ENCODE measurements at regions not wholly inside any gene's neighbourhood (a gene's known extent, or its start where the extent isn't known, plus 50 kb on each side); places are given as distances from the start of the nearest gene placed in this dataset.

DNA sequence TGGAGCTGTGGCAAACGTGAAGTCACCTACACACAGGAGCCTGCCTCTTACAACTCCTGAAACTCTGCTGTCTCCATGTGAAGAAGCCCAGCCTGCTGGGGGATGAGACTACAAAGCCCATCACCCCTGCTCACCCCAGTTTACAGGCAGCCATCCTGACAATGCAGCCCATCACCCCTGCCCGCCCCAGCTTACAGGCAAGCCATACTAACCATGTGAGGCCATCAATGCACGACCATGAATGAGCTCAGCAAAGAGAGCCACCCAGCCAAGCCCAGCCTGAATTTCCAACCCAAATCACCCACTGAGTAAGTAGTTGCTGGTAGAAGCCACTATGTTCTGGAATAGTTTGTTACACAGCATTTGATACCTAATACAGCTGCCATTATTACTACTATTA, 185.4 kb upstream of the NSMCE3 start:
- Histone ChIP-seq H3K4me3 (no peak overlapping the region), H3K4me1 (ENCODE audit: control insufficient read depth in 5 of 5, insufficient read depth in 5 of 5, low read length in 5 of 5) (peaks cover 0 to 24% (median 0%) of the 10 kb centered on the region in 5 donors), H3K27ac (ENCODE audit: low read depth in 1 of 2, low read length in 1 of 2) (no peak overlapping the region), H3K9me3 (ENCODE audit: control insufficient read depth in 4 of 4, insufficient read depth in 3 of 4, low read length in 3 of 4) (no peaks in the 10 kb centered on the region), H3K27me3 (ENCODE audit: control insufficient read depth in 3 of 3, insufficient read depth in 3 of 3, low read length in 2 of 3) (no peaks in the 10 kb centered on the region), H3K9ac (ENCODE audit: insufficient read depth in 1 of 2, low read length in 2 of 2) (no peak overlapping the region), H3K36me3 (ENCODE audit: control insufficient read depth in 4 of 4, insufficient read depth in 4 of 4, low read length in 4 of 4) (no peaks in the 10 kb centered on the region)
- no peak for DNase-seq
- WGBS, 2 donors = 85 to 90% methylated on average over 3 of the region's 3 CpGs
- no peak for ATAC-seq (ENCODE audit: insufficient read depth, low FRiP score)
- TF ChIP-seq, protein P1, sequence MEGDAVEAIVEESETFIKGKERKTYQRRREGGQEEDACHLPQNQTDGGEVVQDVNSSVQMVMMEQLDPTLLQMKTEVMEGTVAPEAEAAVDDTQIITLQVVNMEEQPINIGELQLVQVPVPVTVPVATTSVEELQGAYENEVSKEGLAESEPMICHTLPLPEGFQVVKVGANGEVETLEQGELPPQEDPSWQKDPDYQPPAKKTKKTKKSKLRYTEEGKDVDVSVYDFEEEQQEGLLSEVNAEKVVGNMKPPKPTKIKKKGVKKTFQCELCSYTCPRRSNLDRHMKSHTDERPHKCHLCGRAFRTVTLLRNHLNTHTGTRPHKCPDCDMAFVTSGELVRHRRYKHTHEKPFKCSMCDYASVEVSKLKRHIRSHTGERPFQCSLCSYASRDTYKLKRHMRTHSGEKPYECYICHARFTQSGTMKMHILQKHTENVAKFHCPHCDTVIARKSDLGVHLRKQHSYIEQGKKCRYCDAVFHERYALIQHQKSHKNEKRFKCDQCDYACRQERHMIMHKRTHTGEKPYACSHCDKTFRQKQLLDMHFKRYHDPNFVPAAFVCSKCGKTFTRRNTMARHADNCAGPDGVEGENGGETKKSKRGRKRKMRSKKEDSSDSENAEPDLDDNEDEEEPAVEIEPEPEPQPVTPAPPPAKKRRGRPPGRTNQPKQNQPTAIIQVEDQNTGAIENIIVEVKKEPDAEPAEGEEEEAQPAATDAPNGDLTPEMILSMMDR (IDR thresholded peaks at IDR 0.05; ENCODE audit: control extremely low read depth, extremely low read depth) = no peak

DNA sequence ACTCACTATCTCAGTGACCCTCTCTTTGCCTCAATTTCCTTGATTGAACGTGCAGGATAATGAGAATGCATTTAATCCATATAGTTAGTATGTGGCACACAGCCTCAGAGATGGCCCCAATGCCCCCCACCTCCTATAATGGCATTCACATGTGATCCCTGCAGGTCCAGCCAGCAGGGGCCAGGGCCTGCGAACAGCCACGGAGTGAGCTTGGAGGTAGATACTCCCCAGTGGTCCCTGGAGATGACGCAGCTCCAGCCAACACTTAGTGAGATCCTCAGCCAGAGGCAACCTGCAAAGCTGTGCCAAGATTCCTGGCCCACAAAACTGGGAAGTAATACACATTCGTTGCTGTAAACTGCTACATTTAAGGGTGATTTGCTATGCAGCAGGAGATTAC, 184.9 kb upstream of the NSMCE3 start:
- DNase-seq = no peak
- H3K27ac ChIP-seq (ENCODE audit: low read depth in 1 of 2, low read length in 1 of 2) = no peak overlapping the region

DNA sequence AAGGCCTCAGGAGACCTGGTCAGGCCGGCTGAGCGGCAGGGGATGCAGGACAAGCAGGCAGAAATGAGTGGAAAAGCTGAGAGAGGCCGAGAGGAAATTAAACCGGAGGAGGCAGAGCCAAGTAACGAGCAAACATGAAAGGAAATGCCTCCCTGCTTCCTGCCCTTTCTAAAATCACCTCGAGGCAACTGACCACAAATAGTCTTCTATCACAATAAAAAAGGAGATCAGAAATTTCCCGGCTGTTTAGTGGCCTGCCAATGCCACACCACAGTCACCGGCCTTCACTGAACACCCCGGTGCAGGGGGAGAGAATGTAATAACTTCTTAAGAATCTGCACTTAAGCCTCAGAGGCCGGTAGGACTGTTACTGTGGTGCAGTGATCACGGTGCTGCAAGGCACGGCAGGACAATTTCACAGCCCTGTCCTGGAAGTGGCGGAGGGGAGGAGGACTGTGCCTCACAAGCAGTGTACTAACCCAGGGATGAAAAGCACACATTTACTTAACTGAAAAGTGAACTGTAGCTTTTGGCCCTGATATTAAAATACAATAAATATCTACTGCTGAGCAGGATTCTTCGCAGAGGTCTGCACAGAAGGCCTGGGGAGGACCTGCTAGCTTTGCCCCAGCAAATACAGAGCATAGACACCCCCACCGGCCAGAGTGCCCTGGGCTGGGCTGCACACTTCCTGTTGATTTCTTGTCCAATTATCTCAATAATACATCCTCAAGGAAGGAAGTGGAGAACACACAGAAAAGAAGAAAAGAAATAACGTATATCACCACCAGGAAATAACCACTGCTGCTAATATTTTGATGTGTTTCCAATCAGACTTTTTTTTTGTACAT, 183.5 kb upstream of the NSMCE3 start:
- Histone ChIP-seq H3K4me1 (ENCODE audit: control insufficient read depth in 5 of 5, insufficient read depth in 5 of 5, low read length in 5 of 5) (peaks cover 0 to 18% (median 0%) of the 10 kb centered on the region in 5 donors), H3K9ac (ENCODE audit: insufficient read depth in 1 of 2, low read length in 2 of 2) (no peak overlapping the region), H3K9me3 (ENCODE audit: control insufficient read depth in 4 of 4, insufficient read depth in 3 of 4, low read length in 3 of 4) (no peaks in the 10 kb centered on the region), H3K27ac (ENCODE audit: low read depth in 1 of 2, low read length in 1 of 2) (peak overlapping the region in 1 of 2 donors; percentile 51), H3K4me3 (no peak overlapping the region), H3K27me3 (ENCODE audit: control insufficient read depth in 3 of 3, insufficient read depth in 3 of 3, low read length in 2 of 3) (no peaks in the 10 kb centered on the region), H3K36me3 (ENCODE audit: control insufficient read depth in 4 of 4, insufficient read depth in 4 of 4, low read length in 4 of 4) (no peaks in the 10 kb centered on the region)
- ATAC-seq (ENCODE audit: insufficient read depth, low FRiP score) = no peak
- 12 to 18% methylated on average over 16 of the region's 16 CpGs for WGBS, 2 donors
- TF ChIP-seq, protein P1 (IDR thresholded peaks at IDR 0.05; ENCODE audit: control extremely low read depth, extremely low read depth) = no peak
- peak in 2 of 3 donors; percentile 9 to 41 for DNase-seq

More for the DNA sequence above, 184.9 kb upstream of the NSMCE3 start:
- Histone ChIP-seq H3K4me1 (ENCODE audit: control insufficient read depth in 5 of 5, insufficient read depth in 5 of 5, low read length in 5 of 5) (peaks cover 0 to 24% (median 0%) of the 10 kb centered on the region in 5 donors), H3K4me3 (no peak overlapping the region), H3K27me3 (ENCODE audit: control insufficient read depth in 3 of 3, insufficient read depth in 3 of 3, low read length in 2 of 3) (no peaks in the 10 kb centered on the region), H3K9ac (ENCODE audit: insufficient read depth in 1 of 2, low read length in 2 of 2) (no peak overlapping the region), H3K9me3 (ENCODE audit: control insufficient read depth in 4 of 4, insufficient read depth in 3 of 4, low read length in 3 of 4) (no peaks in the 10 kb centered on the region), H3K36me3 (ENCODE audit: control insufficient read depth in 4 of 4, insufficient read depth in 4 of 4, low read length in 4 of 4) (no peaks in the 10 kb centered on the region)
- TF ChIP-seq, protein P1 (IDR thresholded peaks at IDR 0.05; ENCODE audit: control extremely low read depth, extremely low read depth) = no peak
- no peak for ATAC-seq (ENCODE audit: insufficient read depth, low FRiP score)
- 83 to 88% methylated on average over 5 of the region's 5 CpGs for WGBS, 2 donors

Measured in lung (tissue), 11 donors.